Femur (tissue), 1 donor: ENCODE measurements at regions not wholly inside any gene's neighbourhood (a gene's known extent, or its start where the extent isn't known, plus 50 kb on each side); places are given as distances from the start of the nearest gene placed in this dataset.
"Not testable (repeated sequence)": the region's sequence is repeated elsewhere in the genome, so short reads cannot be mapped to it uniquely, and the experiment has no call there.

Source experiments
- DNase-seq: peaks from one replicate; pipeline ENCODE4 v3.0.0-alpha.2; 2017

DNA sequence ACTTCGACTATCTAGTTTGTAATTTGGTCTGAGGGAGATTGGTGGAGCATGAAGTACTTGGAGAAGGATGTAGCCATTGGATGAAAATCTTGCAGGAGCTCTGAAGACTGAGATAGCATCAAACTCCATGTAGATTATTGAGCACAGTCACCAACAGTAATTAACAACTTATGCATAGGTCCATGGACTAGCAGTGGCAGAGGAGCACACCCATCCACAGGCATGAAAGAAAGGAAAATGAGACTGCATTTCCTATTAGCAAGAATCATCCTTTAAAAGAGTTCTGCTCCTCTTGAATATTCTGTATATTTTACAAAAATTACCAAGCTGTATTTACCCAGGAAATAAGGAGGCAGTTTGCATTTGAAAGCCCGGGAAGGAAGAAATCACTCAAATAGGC, 529.4 kb upstream of the ACTRT1 start:
- DNase-seq: no peak

DNA sequence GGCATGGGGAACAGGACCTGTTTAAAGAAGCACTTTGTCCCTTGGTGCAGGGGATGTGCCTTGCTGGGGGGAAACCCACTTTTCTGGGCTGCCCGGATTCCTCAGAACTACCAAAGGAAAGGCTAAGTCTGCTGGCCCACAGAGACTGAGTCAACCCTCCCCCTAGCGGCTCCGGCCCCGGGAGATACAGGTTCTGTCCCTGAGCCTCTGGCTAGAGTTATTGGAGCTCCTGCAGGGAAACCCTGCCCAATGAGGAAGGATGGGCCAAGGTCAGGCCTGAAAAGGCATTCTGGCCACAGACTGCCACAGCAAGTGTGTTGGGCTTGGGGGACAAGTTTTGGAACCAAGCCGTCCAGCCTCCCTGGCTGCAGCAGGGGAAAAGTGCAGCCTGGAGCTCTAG, 490.9 kb upstream of the ACTRT1 start:
- no peak for DNase-seq

DNA sequence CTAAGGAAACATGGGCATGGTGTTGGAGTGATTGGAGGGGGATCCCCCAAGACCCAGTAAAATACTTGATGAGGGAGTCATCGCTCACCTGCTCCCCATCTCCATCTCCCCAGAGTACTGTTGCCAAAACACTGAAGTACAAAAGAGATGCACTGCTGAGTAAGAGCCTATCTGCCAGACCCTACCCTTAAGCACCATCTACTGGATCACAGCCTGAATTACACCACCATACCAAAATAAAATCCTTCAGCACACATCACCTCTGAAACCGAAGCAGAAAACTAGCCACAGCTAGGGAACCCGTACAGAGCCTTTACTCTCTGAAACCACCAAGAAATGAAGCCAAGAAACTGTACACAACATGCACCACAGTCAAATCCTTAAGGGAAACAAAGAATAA, 466.3 kb upstream of the ACTRT1 start:
- DNase-seq: no peak

DNA sequence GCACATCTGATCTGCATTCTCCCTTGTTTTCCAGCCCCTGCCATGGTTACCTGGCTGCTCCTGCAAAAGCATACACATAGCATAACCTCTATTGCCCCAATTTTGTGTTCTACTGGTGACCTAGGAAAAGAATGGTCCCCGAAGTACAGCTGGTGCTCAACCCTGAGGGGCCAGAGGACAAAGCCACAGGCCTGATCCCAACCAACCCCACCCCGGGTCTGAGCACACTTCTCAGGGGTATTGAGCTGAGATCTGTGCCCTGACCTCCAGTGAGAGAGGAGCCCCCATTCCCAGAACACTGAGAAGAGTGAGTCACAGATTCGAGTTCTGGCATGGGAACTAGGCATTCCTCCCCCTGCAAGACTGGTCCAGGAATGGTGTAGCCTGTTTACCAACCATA, 465.5 kb upstream of the ACTRT1 start:
- DNase-seq: no peak

DNA sequence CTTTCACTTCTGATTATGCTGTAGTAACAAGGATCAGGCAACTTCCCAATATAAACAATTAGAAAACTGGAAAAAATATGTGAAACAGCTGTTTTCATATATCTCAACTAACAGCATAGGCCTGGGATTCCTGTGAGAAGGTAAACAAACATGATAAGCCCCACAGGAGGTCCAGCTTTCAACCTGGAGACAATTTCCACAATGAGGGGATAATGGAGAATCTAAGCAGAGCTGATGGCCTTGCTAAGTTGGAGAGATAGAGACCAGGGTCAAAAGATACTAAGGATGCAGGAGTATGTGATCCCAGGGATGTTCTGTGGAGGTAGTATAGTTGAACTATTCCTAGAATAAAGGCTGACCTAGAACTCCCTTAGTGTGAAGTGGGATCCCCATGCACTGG, 452.3 kb upstream of the ACTRT1 start:
- DNase-seq: no peak

GRCh38 chrX:128464116-128464515, 411.9 kb upstream of the ACTRT1 start:
- no peak for DNase-seq

GRCh38 chrX:128460835-128461234, 408.6 kb upstream of the ACTRT1 start:
- DNase-seq: no peak

DNA sequence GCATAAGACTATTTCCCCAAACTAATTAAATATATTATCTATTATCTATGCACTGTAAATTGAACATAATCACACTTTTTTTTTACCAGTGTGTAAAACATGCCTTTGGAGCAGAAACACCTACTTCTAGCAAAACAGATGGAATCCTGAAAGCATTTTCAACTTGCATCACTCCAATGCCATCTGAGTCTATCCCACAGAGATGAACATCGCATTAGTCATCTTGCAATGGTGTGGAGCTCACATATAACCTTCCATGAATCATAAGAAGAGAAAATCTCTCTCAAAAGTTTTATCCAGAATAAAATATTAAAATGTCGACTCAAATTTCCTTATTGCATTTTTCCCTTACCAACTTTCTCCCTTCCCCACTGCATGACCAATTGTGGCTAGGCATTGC, 406.7 kb upstream of the ACTRT1 start:
- no peak for DNase-seq

GRCh38 chrX:128457674-128458073, 405.5 kb upstream of the ACTRT1 start:
- no peak for DNase-seq

- DNase-seq: no peak
These were observed 387.0 kb upstream of the ACTRT1 start for GRCh38 chrX:128439159-128439558.

GRCh38 chrX:128438082-128438481, 385.9 kb upstream of the ACTRT1 start:
- DNase-seq: no peak

DNA sequence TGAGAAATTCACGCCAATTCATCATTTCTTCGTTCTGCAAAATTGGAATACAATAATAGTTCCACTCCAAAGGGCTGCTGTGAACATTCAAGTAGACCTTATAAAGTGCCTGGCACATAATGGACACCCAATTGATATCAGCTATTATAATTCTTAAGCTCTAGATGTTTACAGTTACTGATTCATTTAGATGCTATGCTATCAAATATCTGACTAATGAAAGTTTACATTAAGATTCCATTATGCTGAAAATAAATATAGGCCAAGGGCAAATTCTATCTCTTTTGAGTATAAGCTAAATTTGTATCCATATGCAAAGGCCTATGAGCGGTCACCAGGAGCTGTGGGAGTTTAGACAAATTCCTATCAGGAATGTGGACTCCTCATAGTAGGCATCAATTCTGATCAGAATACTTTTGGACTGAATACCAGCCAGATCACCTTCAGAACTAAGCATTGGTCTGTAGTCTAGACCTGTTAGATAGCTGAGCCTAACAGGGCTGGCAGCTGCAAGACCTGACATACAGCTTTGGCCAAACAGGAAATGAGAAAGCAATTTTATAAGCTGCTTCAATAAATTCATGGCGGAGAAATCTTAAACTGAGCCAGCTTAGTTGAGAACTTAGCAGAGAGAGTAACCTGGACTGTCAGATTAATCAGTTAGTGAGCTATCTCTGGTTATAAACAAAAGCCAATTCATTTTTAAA, 384.3 kb upstream of the ACTRT1 start:
- no peak for DNase-seq

DNA sequence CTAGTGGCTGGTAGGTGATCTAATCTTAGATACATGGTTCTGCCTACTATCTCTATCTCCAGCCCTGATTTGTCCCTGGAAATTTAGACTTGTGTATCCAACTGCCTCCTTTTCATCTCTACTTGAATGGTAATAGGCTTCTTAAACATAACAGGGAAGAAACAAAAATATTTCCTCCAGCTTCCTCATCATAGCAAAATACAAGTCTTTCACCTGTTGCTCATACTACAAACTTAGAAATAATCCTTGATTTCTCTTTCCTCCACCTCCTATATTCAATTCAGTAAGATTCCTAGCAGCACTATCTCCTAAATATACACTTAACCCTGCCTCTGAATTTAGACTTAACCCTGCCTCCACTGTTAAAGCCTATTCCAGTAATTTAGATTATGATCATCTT, 373.3 kb upstream of the ACTRT1 start:
- no peak for DNase-seq

DNA sequence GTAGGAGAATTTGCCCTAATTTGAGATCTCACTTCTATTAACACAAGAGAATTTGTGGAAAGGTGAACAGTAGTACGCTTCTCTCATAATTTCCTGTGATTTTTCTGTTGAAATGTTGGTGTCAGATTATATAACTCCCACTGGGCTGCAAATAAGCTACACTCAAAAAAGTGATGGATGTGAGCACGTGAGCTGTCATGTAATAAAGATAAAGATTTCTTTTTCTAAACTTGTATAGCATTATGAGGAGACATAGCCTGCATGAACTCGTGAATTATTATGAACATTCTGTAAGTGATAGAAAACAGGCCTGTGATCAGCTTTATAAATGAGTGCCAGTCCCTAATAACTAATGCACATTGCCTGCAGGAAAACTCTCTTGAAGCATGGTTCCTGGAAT, 356.6 kb upstream of the ACTRT1 start:
- DNase-seq: no peak

DNA sequence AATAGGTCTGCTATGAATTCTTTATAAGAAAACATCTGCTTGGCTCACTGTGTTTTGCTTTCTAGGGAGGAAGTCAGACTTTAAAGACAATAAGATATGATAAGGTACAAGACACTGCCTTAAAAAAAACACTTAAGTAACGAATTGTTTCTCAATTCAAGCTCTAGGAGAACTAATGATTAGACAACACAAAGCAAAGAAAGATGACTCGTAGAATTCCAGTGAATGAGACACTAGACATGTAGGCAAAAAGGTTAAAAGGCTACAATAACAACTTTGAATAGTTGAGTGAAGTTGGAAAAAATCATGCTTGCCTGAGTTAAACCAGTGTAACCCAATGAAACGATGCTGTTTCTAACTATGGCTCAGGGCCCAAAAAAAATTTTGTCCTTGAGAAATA, 344.4 kb upstream of the ACTRT1 start:
- DNase-seq: no peak

- DNase-seq: not testable (repeated sequence)
These were observed 331.6 kb upstream of the ACTRT1 start for GRCh38 chrX:128383846-128384245.

GRCh38 chrX:128365492-128365891, 313.3 kb upstream of the ACTRT1 start:
- DNase-seq: no peak

- no peak for DNase-seq
These were observed 283.5 kb upstream of the ACTRT1 start for GRCh38 chrX:128335671-128336070.

DNA sequence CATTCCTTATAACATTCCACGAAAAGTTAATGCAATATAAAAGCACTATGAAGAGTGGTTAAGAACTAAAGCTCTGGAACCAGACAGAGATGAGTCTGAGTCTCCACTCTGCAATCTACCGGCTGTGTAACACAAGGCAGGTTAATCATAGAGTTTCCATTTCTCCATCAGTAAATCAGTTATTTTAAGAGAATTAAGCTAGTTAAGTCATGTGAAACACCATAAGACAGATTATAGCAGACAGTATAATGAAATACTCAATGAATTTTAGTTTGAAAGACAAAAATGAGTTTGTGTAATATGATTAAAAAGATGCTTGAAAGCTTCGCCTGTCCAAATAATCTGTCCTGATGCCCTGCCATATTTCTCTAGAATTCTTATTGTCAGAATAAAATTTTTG, 282.6 kb upstream of the ACTRT1 start:
- DNase-seq: no peak

- DNase-seq: no peak
These were observed 258.7 kb upstream of the ACTRT1 start for GRCh38 chrX:128310912-128311311.

DNA sequence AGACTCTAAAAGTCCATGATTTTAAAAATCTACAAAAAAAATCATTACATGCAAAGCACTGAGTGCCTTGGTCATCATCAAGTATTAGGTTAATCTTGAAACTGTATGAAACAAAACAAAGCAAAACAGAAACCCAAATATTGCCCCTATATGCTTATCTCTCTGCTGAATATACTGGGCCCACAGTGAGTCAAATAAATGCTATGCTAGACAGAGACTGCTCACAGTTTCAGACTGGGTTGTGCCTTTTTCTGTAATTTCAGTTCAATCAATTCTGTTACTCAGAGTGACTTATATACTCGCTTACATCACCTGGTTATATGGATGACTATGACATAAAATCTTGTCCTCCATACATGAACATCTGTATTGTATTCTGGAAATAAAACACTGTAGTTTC, 257.1 kb upstream of the ACTRT1 start:
- no peak for DNase-seq

- no peak for DNase-seq
These were observed 242.0 kb upstream of the ACTRT1 start for GRCh38 chrX:128294198-128294597.

- DNase-seq: no peak
These were observed 235.5 kb upstream of the ACTRT1 start for GRCh38 chrX:128287693-128288092.

DNA sequence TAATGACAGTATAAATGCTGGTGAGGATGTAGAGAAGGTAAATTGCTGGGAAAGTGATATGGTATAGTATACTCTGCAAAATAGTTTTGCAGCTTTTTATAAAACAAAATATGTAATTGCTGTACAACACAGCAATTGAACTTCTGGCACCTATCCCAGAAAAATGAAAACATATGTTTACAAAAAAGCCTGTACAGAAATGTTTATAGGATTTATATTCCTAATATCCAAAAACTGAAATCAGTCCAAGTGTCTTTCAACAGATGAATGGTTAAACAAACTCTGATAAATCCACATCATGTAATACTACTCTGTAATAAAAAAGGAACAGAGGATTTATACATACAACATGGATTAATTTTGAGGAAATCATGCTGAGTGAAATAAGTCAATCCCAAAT, 198.4 kb upstream of the ACTRT1 start:
- no peak for DNase-seq

DNA sequence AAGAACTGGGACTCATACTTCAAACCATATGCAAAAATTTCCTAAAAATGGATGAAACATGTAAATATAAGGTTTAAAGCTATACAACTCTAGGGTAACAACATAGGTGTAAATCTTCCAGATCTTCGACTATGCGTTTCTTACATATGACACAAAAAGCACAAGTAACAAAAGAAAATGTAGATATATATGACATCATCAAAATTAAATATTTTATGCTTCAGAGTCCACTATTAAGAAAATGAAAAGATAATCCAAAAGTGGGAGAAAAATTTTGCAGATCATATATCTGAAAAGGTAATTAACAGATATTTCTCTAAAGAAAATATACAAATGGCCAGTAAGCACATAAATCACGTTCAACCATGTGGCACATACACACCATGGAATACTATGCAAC, 164.2 kb upstream of the ACTRT1 start:
- no peak for DNase-seq
